ENCODE measurements at regions not wholly inside any gene's neighbourhood (a gene's known extent, or its start where the extent isn't known, plus 50 kb on each side); places are given as distances from the start of the nearest gene placed in this dataset.

- Histone ChIP-seq H3K4me2 (ENCODE audit: low read length) (peak overlapping the region; percentile 72), H3K27ac (ENCODE audit: low read depth, low read length) (peak overlapping the region; percentile 47), H3K9me2 (replicated peaks; ENCODE audit: control insufficient read depth, low read length) (no peaks in the 10 kb centered on the region), H3K9me3 (ENCODE audit: control insufficient read depth, insufficient read depth, low read length) (no peaks in the 10 kb centered on the region), H3K79me2 (ENCODE audit: control insufficient read depth, low read length) (no peaks in the 10 kb centered on the region), H3K4me3 (ENCODE audit: low read length) (peak overlapping the region; percentile 51), H3K4me1 (ENCODE audit: control insufficient read depth, low read length) (peaks cover 34% of the 10 kb centered on the region), H3K36me3 (ENCODE audit: control insufficient read depth, low read length) (no peaks in the 10 kb centered on the region), H3F3A (ENCODE audit: control insufficient read depth, insufficient read depth) (no peaks in the 10 kb centered on the region), H4K20me1 (ENCODE audit: control insufficient read depth, insufficient read depth, low read depth, low read length) (no peaks in the 10 kb centered on the region), H3K27me3 (ENCODE audit: control insufficient read depth, low read length) (0 out of 2 replicates have a peak, but pooled peaks cover 2% of the 10 kb centered on the region)
- TF ChIP-seq EZH2phosphoT487 (IDR thresholded peaks at IDR 0.05; ENCODE audit: borderline replicate concordance, low read length) (no peak), CTCF (IDR thresholded peaks at IDR 0.05; ENCODE audit: low read depth, low read length, poor library complexity, severe bottlenecking) (no peak)
Measured at GRCh38 chr9:129459547-129460322, 161.2 kb downstream of the C9orf50 start.

GRCh38 chr9:129458663-129459546 lies 162.0 kb downstream of the C9orf50 start:
- peak overlapping the region; percentile 51 for H3K4me3 ChIP-seq (ENCODE audit: low read length)
- peak overlapping the region; percentile 47 for H3K27ac ChIP-seq (ENCODE audit: low read depth, low read length)

GRCh38 chr9:129458155-129458661 lies 162.7 kb downstream of the C9orf50 start:
- no peaks in the 10 kb centered on the region for H4K20me1 ChIP-seq (ENCODE audit: control insufficient read depth, insufficient read depth, low read depth, low read length)
- no peaks in the 10 kb centered on the region for H3K9me2 ChIP-seq (replicated peaks; ENCODE audit: control insufficient read depth, low read length)
- TF ChIP-seq CTCF (IDR thresholded peaks at IDR 0.05; ENCODE audit: low read depth, low read length, poor library complexity, severe bottlenecking) (no peak), EZH2phosphoT487 (IDR thresholded peaks at IDR 0.05; ENCODE audit: borderline replicate concordance, low read length) (no peak)
- peak overlapping the region; percentile 72; the same call in 1 of the 2 replicates for H3K4me2 ChIP-seq (ENCODE audit: low read length)
- H3F3A ChIP-seq (ENCODE audit: control insufficient read depth, insufficient read depth): no peaks in the 10 kb centered on the region
- no peak overlapping the region for H3K4me3 ChIP-seq (ENCODE audit: low read length)
- H3K4me1 ChIP-seq (ENCODE audit: control insufficient read depth, low read length): peaks cover 34% of the 10 kb centered on the region
- 0 out of 2 replicates have a peak overlapping the region, but pooled peaks have one; percentile 2 for H3K27ac ChIP-seq (ENCODE audit: low read depth, low read length)
- no peaks in the 10 kb centered on the region for H3K9me3 ChIP-seq (ENCODE audit: control insufficient read depth, insufficient read depth, low read length)
- no peaks in the 10 kb centered on the region for H3K79me2 ChIP-seq (ENCODE audit: control insufficient read depth, low read length)
- H3K27me3 ChIP-seq (ENCODE audit: control insufficient read depth, low read length): 0 out of 2 replicates have a peak, but pooled peaks cover 2% of the 10 kb centered on the region
- H3K36me3 ChIP-seq (ENCODE audit: control insufficient read depth, low read length): no peaks in the 10 kb centered on the region

More at GRCh38 chr9:129458663-129459546, 162.0 kb downstream of the C9orf50 start:
- no peaks in the 10 kb centered on the region for H3K36me3 ChIP-seq (ENCODE audit: control insufficient read depth, low read length)
- peaks cover 34% of the 10 kb centered on the region for H3K4me1 ChIP-seq (ENCODE audit: control insufficient read depth, low read length)
- 0 out of 2 replicates have a peak, but pooled peaks cover 2% of the 10 kb centered on the region for H3K27me3 ChIP-seq (ENCODE audit: control insufficient read depth, low read length)
- no peaks in the 10 kb centered on the region for H3F3A ChIP-seq (ENCODE audit: control insufficient read depth, insufficient read depth)
- TF ChIP-seq EZH2phosphoT487 (IDR thresholded peaks at IDR 0.05; ENCODE audit: borderline replicate concordance, low read length): no peak
- no peak for TF ChIP-seq CTCF (IDR thresholded peaks at IDR 0.05; ENCODE audit: low read depth, low read length, poor library complexity, severe bottlenecking)
- no peaks in the 10 kb centered on the region for H3K9me3 ChIP-seq (ENCODE audit: control insufficient read depth, insufficient read depth, low read length)
- no peaks in the 10 kb centered on the region for H3K9me2 ChIP-seq (replicated peaks; ENCODE audit: control insufficient read depth, low read length)
- no peaks in the 10 kb centered on the region for H4K20me1 ChIP-seq (ENCODE audit: control insufficient read depth, insufficient read depth, low read depth, low read length)
- H3K4me2 ChIP-seq (ENCODE audit: low read length): peak overlapping the region; percentile 72
- H3K79me2 ChIP-seq (ENCODE audit: control insufficient read depth, low read length): no peaks in the 10 kb centered on the region

All from DOHH2 (cell line).